ENCODE measurements at regions not wholly inside any gene's neighbourhood (a gene's known extent, or its start where the extent isn't known, plus 50 kb on each side); places are given as distances from the start of the nearest gene placed in this dataset.
"Not testable (repeated sequence)": the region's sequence is repeated elsewhere in the genome, so short reads cannot be mapped to it uniquely, and the experiment has no call there.

DNA sequence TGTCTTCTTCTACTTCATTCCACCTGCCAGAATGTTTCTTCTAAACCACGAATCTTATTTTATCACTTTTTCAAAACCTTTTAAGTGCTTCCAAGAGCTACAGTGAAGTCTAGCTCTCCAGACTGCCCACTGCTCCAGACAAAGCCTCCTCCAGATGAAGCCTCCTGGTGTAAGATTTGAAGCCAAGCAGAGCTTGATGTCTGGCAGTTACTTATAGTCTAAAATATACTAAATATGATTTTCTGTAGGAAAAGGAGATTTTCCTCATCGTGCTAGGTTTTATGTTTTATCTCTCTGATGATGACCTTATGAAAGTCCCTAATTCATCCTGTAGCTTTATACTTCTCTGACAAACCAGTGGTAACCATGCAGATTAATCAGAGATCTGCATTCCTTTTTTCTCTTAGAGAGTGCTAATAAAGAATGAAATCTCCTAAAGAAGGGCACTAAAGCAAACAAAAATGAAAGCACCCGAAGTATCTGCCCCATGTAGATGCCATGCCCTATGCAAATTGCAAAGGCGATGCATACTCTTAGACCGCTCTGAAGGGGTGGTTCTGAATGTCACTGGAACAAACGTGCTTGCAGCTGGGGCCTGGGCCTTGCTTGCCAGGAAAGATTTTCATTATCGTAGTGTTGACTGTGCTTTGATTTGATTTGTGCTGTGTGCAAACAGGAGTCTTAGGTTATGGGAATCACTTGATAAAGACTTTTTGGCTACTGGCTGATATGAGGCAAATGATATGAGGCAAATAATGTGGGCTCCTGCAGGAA is 314.2 kb downstream of the PID1 start:
- no peak for DNase-seq

DNA sequence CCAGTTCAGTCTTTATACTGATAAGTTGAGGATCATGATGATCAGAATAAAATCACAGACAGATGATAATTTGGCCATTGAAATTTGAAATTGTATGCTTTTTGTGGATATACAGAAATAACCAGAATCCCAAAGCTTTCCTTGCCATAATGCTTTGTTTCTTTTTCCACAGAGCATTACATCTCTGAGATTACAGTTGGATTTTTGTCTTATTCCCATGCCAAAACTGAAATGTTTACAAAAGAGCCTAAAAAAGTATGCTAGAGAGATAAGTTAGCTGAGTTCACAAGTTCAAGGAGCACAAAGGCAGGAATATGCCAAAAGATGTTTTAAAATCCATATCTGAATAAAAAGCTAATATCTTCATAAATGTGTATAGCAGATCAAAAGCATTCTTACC is 321.3 kb downstream of the PID1 start:
- DNase-seq: no peak

DNA sequence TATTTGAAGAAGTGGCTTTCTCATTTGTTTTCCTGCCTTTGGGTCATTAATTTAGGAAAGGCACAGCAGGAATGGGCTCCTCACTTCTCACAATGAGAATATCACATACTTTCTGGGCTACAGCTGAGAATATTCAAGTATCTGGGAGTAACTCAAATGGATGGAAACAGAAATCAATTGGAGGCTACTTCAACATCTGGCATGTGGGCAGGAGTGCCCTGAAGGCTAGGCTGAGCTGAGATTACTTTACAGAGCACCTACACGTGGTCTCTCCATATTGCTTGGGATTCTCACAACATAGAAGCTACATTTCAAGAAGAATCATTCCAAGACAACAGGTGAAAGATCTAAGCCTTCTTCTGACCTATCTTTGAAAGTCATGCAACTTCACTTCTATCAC is 325.4 kb downstream of the PID1 start:
- DNase-seq: no peak

DNA sequence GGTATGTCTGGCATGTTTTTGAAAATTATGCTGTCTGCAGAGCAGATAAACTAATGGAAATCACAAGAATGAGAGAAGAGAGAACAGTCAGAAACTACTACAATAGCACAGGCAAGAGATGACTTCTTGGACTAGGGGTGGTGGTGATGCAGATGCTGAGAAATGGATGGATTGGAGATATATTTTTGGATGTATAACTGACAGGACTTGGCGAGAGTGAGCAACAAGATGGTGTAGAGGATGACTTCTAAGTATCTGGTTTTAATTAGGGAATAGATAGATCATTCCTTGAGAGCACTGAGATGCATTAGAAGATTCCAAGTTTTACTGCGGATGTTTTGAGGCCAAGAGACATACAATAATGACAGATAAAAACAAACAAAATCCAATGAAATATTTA is 328.2 kb downstream of the PID1 start:
- no peak for DNase-seq

GRCh38 chr2:228938629-228939028 is 332.5 kb downstream of the PID1 start:
- DNase-seq: no peak

DNA sequence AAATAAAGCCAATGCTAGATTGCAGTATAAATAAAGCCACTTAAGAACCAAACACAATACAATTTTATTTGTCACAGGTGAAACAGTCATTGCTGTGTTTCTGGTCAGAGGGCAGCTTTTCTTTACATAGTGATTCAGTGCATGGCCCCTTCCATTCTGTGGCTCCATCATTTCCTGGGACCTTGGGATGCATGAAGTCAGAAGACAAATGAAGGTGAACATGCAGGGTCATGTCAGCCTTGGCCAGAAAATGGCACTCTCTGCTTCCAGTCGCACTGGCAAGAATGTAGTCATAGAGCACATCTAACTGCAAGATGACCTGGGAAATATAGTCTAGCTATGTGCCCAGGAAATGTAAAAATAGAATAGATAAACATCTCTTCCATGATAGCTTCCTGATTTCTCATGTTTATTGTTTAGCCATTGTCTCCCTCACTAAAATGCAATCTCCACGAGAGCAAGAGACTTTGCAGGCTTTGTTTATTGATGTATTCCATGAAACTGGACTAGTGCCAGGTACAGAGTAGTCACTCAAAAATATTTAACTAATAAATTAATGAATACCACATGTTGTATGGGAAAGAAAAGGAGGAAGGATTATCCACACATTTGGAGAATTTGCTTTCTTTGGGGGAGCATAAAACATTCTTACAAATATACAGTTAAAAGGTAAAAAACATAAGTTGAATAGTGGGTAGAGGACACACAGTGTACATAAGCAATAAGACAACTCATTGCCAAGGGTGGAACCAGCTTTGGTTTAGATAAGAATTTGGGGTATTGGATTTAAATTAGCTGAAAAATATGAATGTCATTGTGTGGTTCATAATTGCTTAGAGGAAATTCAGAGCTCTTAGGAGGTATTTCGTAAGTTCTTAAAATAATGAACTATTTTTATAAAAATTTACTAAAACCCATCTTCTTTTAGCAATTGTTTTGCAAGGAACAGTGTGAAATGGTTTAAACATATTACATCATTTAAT is 343.8 kb downstream of the PID1 start:
- DNase-seq: no peak

DNA sequence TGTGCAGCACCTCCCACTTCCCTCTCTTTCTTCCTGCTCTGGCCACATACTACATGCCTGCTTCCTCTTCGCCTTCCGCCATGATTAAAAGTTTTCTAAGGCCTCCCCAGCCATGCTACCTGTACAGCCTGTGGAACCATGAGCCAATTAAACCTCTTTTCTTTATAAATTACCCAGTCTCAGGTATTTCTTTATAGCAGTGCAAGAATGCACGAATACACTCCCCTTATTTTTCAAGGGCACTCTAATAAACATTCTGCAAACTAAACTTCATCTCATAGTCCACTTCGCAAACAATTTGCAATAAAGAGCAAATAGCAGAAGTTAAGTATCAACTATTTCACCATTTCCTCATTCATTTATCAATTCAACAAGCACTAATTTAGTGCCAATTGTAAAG is 351.3 kb downstream of the PID1 start:
- no peak for DNase-seq

- DNase-seq: no peak
Measured at GRCh38 chr2:228917220-228917619, 353.9 kb downstream of the PID1 start.

DNA sequence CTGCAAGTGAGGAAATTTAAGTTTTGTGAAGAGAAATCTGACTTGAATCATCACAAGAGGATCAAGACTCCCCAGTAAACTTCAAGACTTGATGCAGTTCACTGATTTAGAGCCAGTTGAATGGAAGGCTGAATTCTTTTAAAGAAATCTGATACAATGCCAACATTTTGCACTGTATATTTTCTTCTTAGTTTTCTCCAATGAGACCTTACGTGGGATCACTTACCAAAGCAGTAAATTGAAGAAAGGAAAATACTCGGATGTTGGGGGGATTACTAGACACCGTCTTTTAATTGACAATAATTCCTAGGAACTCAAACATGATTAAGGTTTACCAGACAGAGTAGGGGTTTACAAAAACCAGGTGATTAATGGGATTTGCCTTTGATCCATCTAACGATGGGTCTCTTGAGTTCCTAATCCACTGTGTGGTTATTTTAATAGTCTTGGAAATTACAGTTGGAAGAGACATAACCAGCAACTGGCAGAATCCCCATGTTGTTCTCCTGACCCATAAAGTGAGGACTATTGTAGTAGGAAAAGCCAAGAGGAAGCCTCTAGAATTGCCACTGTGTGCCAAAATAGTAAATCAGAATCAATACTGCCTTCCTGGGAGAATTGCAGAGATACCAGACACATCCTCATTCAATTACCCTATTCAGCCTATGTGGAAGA is 354.5 kb downstream of the PID1 start:
- DNase-seq: no peak

- DNase-seq: no peak
Measured at GRCh38 chr2:228913176-228913575, 357.9 kb downstream of the PID1 start.

DNA sequence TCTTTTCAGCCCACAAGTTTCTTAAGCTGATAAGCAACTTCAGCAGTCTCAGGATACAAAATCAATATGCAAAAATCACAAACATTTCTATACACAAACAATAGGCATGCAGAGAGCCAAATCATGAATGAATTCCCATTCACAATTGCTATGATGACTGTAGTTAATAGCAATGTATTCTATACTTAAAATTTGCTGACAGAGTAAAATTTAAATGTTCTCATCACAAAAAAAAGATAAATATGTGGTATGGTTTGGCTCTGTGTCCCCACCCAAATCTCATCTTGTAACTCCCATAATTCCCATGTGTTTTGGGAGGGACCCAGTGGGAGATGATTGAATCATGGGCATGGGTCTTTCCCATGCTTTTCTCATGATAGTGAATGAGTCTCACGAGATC is 360.2 kb downstream of the PID1 start:
- DNase-seq: not testable (repeated sequence)

GRCh38 chr2:228902176-228902575 is 368.9 kb downstream of the PID1 start:
- DNase-seq: no peak

DNA sequence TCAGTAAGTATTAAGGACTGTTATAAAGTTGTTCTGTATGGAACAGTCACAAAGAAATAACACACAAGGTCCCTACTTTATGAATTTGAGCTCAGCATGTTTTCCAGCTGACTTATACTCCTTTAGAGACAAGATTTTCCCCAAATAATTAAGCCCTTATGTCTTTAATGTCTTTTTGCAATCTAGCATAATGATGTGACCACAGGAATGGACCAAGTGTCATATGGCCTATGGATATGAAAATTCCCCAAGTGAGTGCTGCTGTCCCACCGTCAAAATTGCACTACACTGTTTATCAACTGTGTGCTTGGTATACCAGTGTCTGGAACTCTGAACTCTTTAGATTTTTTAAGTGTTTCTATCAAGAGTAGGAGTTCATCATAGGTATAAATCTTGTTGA is 369.6 kb downstream of the PID1 start:
- no peak for DNase-seq

- no peak for DNase-seq
Measured at GRCh38 chr2:228878138-228878537, 392.9 kb downstream of the PID1 start.

DNA sequence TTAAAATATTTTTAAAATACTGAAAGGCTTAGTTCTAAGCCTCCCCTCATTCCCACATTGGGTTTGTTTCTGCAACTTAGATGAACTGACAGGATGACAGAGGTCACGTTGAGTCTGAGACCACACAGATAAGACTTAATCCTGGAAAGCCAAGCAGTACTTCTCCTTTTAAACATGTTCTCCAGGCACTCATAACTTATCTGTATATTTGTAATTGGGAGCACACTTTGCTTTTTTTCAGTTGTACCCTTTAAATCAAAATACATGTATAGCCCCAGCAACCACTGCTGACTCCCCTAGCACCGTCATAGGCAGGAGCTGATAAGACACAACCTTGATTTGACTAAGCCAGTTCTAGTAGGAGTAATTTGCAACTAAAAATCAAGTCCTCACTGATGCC is 394.8 kb downstream of the PID1 start:
- DNase-seq: peak in 1 of 2 experiments; percentile 0

- DNase-seq: no peak
Measured at GRCh38 chr2:228875152-228875900, 395.8 kb downstream of the PID1 start.

DNA sequence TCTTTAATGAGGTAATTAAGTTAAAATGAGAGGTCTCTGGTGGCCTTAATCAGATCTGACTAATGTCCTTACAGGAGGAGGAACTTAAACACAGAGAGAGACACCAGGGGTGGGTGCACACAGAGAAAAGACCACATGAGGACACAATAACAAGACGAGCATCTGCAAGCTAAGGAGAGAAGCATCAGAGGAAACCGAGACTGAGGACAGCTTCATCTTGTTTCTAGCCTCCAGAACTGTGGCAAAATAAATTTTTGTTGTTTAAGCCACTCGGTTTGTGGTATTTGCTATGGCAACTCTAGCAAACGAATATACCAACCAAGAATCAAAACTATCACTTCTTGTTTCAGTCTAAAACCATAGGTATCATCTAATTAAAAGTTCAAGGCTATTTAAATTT is 400.1 kb downstream of the PID1 start:
- DNase-seq: no peak

- no peak for DNase-seq
Measured at GRCh38 chr2:228869636-228870264, 401.3 kb downstream of the PID1 start.

- no peak for DNase-seq
Measured at GRCh38 chr2:228867406-228867805, 403.7 kb downstream of the PID1 start.

DNA sequence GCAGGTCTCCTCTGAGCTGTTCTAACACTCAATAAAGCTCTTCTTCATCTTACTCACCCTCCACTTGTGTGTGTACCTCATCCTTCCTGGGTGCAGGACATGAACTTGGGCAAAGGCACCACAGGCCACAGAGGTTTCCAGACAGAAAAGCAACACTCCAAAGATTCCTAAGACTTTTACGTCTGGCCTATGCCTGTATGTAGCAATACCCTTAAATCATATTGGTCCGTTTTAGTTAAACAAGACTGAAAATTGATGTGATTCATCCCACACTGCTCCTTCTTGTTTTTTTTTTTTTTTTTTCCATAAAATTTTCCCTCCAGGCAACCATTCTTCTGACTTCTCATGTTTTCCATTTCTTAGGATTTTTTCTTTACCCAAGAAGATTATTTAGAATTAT is 404.3 kb downstream of the PID1 start:
- DNase-seq: no peak

DNA sequence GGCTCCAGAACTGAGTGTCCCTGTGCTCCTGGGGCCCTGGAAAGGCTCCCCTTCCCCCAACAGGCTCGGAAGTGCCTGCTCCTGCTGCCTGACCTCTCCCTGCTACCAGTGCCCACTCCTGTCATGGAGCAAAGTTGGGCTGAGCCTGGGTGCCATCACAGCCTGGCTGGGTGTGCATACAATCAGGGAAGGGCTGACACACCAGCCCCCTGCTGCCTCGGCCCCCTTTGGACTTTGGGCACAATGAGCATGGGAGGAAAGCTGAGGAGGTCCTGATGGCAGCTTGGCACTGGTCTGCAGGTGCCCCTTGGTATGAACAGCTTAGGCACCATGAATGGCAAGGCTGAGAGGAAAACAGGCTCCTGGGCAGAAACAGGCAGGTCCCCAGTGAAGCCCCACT is 405.0 kb downstream of the PID1 start:
- DNase-seq: no peak

GRCh38 chr2:228864131-228864530 is 407.0 kb downstream of the PID1 start:
- DNase-seq: no peak
